ENCODE measurements at regions not wholly inside any gene's neighbourhood (a gene's known extent, or its start where the extent isn't known, plus 50 kb on each side); places are given as distances from the start of the nearest gene placed in this dataset.

DNA sequence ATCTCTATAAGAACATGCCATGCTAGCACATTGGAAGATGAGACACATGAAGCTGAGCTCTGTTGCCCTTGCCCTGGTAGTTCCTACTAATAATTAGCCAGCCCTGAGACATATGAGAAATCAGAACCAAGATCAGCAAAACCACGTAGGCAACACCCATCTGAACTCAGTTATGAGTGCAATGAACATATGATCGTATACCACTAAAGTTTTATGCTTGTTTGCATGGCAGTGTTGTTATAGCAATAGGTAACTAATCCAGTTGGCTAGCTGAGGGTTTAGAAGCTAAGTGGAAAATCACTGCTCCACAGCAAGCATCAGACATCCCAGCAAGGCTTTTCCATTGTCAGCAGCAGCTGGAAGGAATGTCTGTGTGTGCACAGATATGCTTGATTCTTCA, 180.7 kb downstream of the BTBD3 start:
- TF ChIP-seq POLR2A (IDR thresholded peaks at IDR 0.05) (no peak), POLR2AphosphoS5 (IDR thresholded peaks at IDR 0.05) (no peak)
- TF ChIP-seq, protein P1, sequence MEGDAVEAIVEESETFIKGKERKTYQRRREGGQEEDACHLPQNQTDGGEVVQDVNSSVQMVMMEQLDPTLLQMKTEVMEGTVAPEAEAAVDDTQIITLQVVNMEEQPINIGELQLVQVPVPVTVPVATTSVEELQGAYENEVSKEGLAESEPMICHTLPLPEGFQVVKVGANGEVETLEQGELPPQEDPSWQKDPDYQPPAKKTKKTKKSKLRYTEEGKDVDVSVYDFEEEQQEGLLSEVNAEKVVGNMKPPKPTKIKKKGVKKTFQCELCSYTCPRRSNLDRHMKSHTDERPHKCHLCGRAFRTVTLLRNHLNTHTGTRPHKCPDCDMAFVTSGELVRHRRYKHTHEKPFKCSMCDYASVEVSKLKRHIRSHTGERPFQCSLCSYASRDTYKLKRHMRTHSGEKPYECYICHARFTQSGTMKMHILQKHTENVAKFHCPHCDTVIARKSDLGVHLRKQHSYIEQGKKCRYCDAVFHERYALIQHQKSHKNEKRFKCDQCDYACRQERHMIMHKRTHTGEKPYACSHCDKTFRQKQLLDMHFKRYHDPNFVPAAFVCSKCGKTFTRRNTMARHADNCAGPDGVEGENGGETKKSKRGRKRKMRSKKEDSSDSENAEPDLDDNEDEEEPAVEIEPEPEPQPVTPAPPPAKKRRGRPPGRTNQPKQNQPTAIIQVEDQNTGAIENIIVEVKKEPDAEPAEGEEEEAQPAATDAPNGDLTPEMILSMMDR (IDR thresholded peaks at IDR 0.05), result no peak
